Thoracic aorta (tissue), 2 donors: ENCODE measurements at regions not wholly inside any gene's neighbourhood (a gene's known extent, or its start where the extent isn't known, plus 50 kb on each side); places are given as distances from the start of the nearest gene placed in this dataset.

ENCODE experiments used
- ATAC-seq: fragments of 150-250 bp; one replicate; pipeline ENCODE4 v1.8.0; 2017; ENCODE audit warnings: low read depth; ENCODE audit not compliant: insufficient number of reproducible peaks, low FRiP score
- DNase-seq: peaks from one replicate; pipeline ENCODE4 v3.0.0-alpha.2; 2020; ENCODE audit warnings: low spot score
- H3K27ac ChIP-seq, 2 donors: fragments of 200-600 bp; sonication (generic); 1 replicate in 1 of 2; 2 replicates in 1 of 2; pipeline ENCODE4 v1.5.1; 2016; ENCODE audit warnings: mild to moderate bottlenecking in 2 of 2, moderate library complexity in 2 of 2
- H3K27me3 ChIP-seq: fragments of 200-600 bp; sonication (generic); replicated peaks from 2 replicates; pipeline ENCODE4 v1.6.0; 2016; ENCODE audit warnings: mild to moderate bottlenecking; ENCODE audit not compliant: insufficient read depth
- H3K36me3 ChIP-seq: fragments of 200-600 bp; sonication (generic); one replicate; pipeline ENCODE4 v1.5.1; 2016
- H3K4me1 ChIP-seq, 2 donors: fragments of 200-600 bp; sonication (generic); 1 replicate in 1 of 2; 2 replicates in 1 of 2; pipeline versions ENCODE4 v1.5.1 to v1.6.0; 2016; ENCODE audit warnings: low read depth in 2 of 2, mild to moderate bottlenecking in 1 of 2; ENCODE audit not compliant: control insufficient read depth in 1 of 2
- H3K4me3 ChIP-seq: fragments of 200-600 bp; sonication (generic); 2 replicates; pipeline ENCODE4 v1.5.1; 2016; ENCODE audit warnings: mild to moderate bottlenecking
- H3K9me3 ChIP-seq: fragments of 200-600 bp; sonication (generic); 2 replicates; pipeline ENCODE4 v1.5.1; 2016
- CTCF ChIP-seq: fragments of 200-600 bp; sonication (generic); IDR thresholded peaks from one replicate; pipeline ENCODE4 v1.5.1; 2019; ENCODE audit warnings: antibody characterized with exemption

- ATAC-seq = no peak
- Histone ChIP-seq H3K27me3 (no peaks in the 10 kb centered on the region), H3K9me3 (no peaks in the 10 kb centered on the region), H3K4me1 (peaks cover 0 to 8% of the 10 kb centered on the region in 2 donors), H3K27ac (no peak overlapping the region), H3K4me3 (no peak overlapping the region), H3K36me3 (no peaks in the 10 kb centered on the region)
- no peak for TF ChIP-seq CTCF
- DNase-seq = no peak
Observed at GRCh38 chr2:221364672-221365071, 207.4 kb downstream of the EPHA4 start.
